ENCODE measurements at regions not wholly inside any gene's neighbourhood (a gene's known extent, or its start where the extent isn't known, plus 50 kb on each side); places are given as distances from the start of the nearest gene placed in this dataset.

GRCh38 chr9:108258640-108259039 lies 597.1 kb downstream of the ACTL7B start:
- Histone ChIP-seq H3K27me3 (ENCODE audit: control insufficient read depth, extremely low read depth, insufficient read depth, low read length) (no peaks in the 10 kb centered on the region), H3K27ac (ENCODE audit: control insufficient read depth, insufficient read depth, low read length) (no peak overlapping the region), H2AFZ (ENCODE audit: control insufficient read depth, low read length) (no peak overlapping the region), H3K4me1 (ENCODE audit: control insufficient read depth, extremely low read depth, insufficient read depth, low read length) (peaks cover 19% of the 10 kb centered on the region), H3K36me3 (ENCODE audit: control insufficient read depth in 2 of 2, extremely low read depth in 1 of 2, insufficient read depth in 2 of 2, low read length in 2 of 2) (no peaks in the 10 kb centered on the region), H3K9me1 (ENCODE audit: control insufficient read depth, extremely low read depth, insufficient read depth, low read length) (no peaks in the 10 kb centered on the region), H3K4me3 (ENCODE audit: control insufficient read depth in 2 of 3, extremely low read depth in 1 of 3, insufficient read depth in 2 of 3, low read depth in 1 of 3, low read length in 3 of 3) (no peak overlapping the region), H3K4me2 (ENCODE audit: control insufficient read depth, extremely low read depth, insufficient read depth, low read depth, low read length) (no peak overlapping the region), H3K79me2 (ENCODE audit: control insufficient read depth, insufficient read depth, low read length) (no peaks in the 10 kb centered on the region), H4K20me1 (ENCODE audit: control insufficient read depth, extremely low read depth, insufficient read depth, low read length) (no peaks in the 10 kb centered on the region), H3K9me3 (ENCODE audit: control insufficient read depth, low read depth, low read length) (no peaks in the 10 kb centered on the region), H3K9ac (ENCODE audit: control insufficient read depth, extremely low read depth, insufficient read depth, low read length) (no peak overlapping the region)
- DNase-seq (ENCODE audit: low read depth, low spot score) (no peak), FAIRE-seq (no peak)
- no peak for TF ChIP-seq EZH2 (IDR thresholded peaks at IDR 0.05; ENCODE audit: low read length)
- TF ChIP-seq CTCF (optimal IDR thresholded peaks at IDR 0.05 in 1 of 3, IDR thresholded peaks at IDR 0.05 in 1 of 3, conservative IDR thresholded peaks at IDR 0.05 in 1 of 3; ENCODE audit: extremely low read depth in 1 of 3, insufficient read depth in 2 of 3, low read length in 3 of 3) = no peak
- dilution Hi-C loops (cut with MboI; ENCODE audit: extremely low pct_ligation_motif_present, low sequenced_read_pairs) = no loop called here

GRCh38 chr9:108257382-108257781 lies 598.4 kb downstream of the ACTL7B start:
- H3K4me2 ChIP-seq (ENCODE audit: control insufficient read depth, extremely low read depth, insufficient read depth, low read depth, low read length) = peak overlapping the region; percentile 14
- dilution Hi-C loops (cut with MboI; ENCODE audit: extremely low pct_ligation_motif_present, low sequenced_read_pairs) = no loop called here
- no peaks in the 10 kb centered on the region for H3K9me3 ChIP-seq (ENCODE audit: control insufficient read depth, low read depth, low read length)
- no peaks in the 10 kb centered on the region for H3K36me3 ChIP-seq (ENCODE audit: control insufficient read depth in 2 of 2, extremely low read depth in 1 of 2, insufficient read depth in 2 of 2, low read length in 2 of 2)
- DNase-seq (ENCODE audit: low read depth, low spot score) = no peak
- no peak overlapping the region for H3K27ac ChIP-seq (ENCODE audit: control insufficient read depth, insufficient read depth, low read length)
- no peaks in the 10 kb centered on the region for H3K9me1 ChIP-seq (ENCODE audit: control insufficient read depth, extremely low read depth, insufficient read depth, low read length)
- H3K27me3 ChIP-seq (ENCODE audit: control insufficient read depth, extremely low read depth, insufficient read depth, low read length) = no peaks in the 10 kb centered on the region
- peaks cover 19% of the 10 kb centered on the region for H3K4me1 ChIP-seq (ENCODE audit: control insufficient read depth, extremely low read depth, insufficient read depth, low read length)
- TF ChIP-seq EZH2 (IDR thresholded peaks at IDR 0.05; ENCODE audit: low read length) (no peak), CTCF (optimal IDR thresholded peaks at IDR 0.05 in 1 of 3, IDR thresholded peaks at IDR 0.05 in 1 of 3, conservative IDR thresholded peaks at IDR 0.05 in 1 of 3; ENCODE audit: extremely low read depth in 1 of 3, insufficient read depth in 2 of 3, low read length in 3 of 3) (no peak)
- no peaks in the 10 kb centered on the region for H3K79me2 ChIP-seq (ENCODE audit: control insufficient read depth, insufficient read depth, low read length)
- no peaks in the 10 kb centered on the region for H4K20me1 ChIP-seq (ENCODE audit: control insufficient read depth, extremely low read depth, insufficient read depth, low read length)
- H2AFZ ChIP-seq (ENCODE audit: control insufficient read depth, low read length) = peak overlapping the region; percentile 83
- no peak overlapping the region for H3K9ac ChIP-seq (ENCODE audit: control insufficient read depth, extremely low read depth, insufficient read depth, low read length)
- H3K4me3 ChIP-seq (ENCODE audit: control insufficient read depth in 2 of 3, extremely low read depth in 1 of 3, insufficient read depth in 2 of 3, low read depth in 1 of 3, low read length in 3 of 3) = no peak overlapping the region
- peak; percentile 57 for FAIRE-seq

All from keratinocyte (primary cell).